Activated naive CD4-positive, alpha-beta T cell (primary cell): ENCODE measurements at regions not wholly inside any gene's neighbourhood (a gene's known extent, or its start where the extent isn't known, plus 50 kb on each side); places are given as distances from the start of the nearest gene placed in this dataset.

Experiments used
- DNase-seq, 4 experiments: peaks; one replicate each; lab custom pipeline; 2025; lab: John Stamatoyannopoulos, UW

GRCh38 chrY:15510288-15510687 lies 986.0 kb downstream of the NLGN4Y start:
- DNase-seq, result no peak

DNA sequence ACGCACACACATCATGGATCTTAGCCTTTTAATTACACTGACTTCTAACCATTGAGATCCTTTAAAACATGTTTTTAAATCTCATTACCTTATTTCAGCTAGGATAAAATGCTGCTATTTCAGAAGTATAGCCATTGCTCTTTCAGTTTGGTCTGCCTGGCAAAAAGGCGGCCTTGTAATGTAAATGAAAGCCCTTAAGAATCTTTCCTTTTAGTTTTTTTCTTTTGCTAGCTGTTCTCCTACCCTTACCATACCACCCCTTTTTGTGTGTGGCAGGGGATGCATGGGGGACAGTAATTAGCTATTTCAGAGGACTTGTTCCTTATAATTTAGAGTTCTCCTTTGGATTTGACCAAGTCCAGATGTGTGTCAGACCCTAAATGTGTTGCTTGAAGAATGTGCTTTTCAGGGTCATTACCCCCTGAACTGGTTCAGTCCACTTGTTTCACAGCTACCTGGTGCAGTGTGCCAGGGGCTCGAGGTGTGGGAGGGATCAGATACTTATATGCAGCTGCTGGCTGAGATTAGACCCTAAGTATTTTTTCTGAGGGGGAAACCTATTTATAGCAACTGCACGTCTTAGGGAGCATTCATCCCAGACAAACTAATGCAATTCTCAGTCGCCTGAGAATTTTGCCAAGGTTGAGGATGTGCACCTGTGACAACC lies 986.8 kb downstream of the NLGN4Y start:
- DNase-seq, result no peak

- no peak for DNase-seq
Observed at GRCh38 chrY:15535131-15535530, 1010.8 kb downstream of the NLGN4Y start.

GRCh38 chrY:15535784-15536511 lies 1011.6 kb downstream of the NLGN4Y start:
- DNase-seq, result no peak

- DNase-seq, result no peak
Observed at GRCh38 chrY:15540516-15540915, 1016.2 kb downstream of the NLGN4Y start.

DNA sequence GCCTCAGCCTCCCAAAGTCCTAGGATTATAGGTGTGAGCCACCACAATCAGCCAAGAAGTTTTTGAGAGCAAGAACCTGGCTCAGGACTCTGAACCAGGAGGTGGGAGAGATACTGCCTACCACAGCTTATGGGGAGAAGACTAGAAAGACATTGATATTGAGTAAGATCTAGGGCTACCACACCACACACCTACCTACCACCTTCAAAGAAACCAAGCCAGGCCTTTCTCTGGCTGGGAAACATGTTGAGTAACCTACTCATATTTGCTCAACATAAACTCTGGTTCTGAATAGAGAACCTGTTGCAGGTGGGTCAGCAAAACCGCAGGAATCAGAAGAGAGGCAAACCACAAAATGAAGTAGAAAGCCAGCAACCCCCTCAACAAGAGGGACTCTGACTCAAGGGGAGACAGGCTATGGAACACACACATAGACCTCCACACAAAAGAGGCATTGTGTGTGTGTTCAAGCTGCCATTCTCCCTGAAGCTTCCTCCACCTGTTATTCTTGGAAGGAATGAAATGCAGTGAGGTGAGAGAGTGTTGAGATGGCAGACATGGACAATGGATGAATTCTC lies 1021.9 kb downstream of the NLGN4Y start:
- DNase-seq, result no peak

GRCh38 chrY:15552074-15552473 lies 1027.7 kb downstream of the NLGN4Y start:
- DNase-seq, result no peak

GRCh38 chrY:15554991-15555390 lies 1030.7 kb downstream of the NLGN4Y start:
- no peak for DNase-seq

GRCh38 chrY:15559169-15559568 lies 1034.8 kb downstream of the NLGN4Y start:
- DNase-seq, result no peak

DNA sequence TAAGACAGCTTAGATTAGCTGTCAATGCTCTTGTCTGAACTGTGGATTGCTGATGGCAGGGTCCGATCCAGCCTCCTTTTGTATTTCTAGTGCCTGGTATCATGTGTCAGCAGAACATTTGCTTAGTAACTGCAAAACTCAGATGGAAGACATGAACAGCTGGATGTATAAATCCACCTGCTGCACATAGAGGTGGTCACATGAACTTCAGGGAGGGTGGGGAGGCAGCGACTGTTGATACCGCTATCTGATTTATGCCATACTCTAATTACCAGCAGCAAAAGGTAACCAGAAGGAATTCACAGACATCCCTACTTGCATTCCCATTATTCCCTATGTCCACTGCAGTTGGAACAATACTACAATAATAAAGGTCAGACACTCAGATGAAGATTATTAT lies 1036.5 kb downstream of the NLGN4Y start:
- no peak for DNase-seq

DNA sequence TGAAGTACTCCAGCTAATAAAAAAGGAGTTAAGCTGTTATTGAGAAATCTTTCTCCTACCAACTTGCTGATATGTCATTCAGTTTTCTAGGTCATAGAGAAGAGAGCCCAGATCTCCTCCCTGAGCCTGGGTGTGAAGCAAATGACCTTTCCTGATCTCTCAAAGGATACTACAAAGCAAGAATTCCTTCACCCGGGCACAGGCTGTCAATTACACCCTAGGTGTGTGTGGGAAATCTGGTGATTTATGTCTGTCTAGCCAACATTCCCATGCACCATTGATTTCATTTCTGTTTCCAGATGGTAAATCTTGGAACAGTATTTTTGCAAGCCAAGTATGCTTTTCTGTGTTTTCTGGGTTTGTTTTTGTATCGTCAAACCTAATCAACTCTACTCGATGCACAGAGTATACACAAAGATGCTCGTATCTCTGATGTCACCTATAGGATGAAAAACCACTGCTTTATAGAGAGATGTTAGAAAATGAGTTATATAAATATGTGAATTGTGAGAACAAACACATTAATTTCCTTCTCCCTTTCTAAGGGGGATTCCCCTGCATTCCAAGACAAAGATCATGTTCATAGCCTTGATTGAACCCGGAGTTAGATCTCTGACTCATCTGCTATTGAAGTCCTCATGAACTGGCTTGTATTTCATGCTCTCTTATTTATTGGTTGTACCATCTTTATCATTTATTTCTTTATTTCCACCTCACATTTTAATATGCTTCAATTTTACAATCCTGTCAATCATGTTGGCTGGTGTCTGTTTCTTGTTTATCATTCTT lies 1037.4 kb downstream of the NLGN4Y start:
- DNase-seq, result no peak

GRCh38 chrY:15577886-15578285 lies 1053.6 kb downstream of the NLGN4Y start:
- no peak for DNase-seq

DNA sequence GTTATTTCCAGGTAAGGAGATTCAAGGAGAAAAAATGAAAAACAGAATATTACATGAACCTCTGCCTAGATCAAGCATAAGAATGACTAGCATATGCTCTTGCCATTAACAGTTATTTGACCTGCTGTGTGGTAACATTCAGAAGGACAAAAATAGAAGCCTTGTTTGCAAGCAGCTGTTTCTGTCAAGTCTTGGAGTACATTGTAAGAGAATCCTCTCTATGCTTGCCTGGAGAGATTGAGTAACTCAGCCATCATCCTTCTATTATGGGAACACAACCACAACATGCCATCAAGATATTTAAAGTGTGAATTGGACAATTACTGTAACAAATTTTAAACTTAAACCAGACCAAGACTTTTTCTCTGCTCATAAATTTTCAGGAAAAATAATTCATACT lies 1054.4 kb downstream of the NLGN4Y start:
- no peak for DNase-seq

DNA sequence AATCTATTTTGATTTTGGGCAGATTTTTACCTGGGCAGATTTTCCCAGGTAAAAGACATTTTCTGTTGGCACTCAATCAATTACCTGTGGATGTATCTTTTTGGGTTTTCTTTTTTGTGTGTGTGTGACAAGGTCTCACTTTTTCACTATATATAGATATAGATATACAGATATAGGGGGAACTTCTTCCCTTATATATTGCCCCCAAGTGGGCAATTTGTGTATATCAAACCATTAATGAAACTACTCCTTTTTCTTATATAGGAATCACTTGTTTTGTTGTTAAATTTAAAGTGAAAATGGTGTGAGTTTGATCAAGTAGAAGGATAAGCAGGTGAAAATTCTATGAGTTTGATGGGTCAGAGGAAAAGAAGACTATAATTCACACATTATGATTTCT lies 1054.9 kb downstream of the NLGN4Y start:
- no peak for DNase-seq

GRCh38 chrY:15583111-15583510 lies 1058.8 kb downstream of the NLGN4Y start:
- no peak for DNase-seq

GRCh38 chrY:15592957-15593356 lies 1068.6 kb downstream of the NLGN4Y start:
- no peak for DNase-seq

DNA sequence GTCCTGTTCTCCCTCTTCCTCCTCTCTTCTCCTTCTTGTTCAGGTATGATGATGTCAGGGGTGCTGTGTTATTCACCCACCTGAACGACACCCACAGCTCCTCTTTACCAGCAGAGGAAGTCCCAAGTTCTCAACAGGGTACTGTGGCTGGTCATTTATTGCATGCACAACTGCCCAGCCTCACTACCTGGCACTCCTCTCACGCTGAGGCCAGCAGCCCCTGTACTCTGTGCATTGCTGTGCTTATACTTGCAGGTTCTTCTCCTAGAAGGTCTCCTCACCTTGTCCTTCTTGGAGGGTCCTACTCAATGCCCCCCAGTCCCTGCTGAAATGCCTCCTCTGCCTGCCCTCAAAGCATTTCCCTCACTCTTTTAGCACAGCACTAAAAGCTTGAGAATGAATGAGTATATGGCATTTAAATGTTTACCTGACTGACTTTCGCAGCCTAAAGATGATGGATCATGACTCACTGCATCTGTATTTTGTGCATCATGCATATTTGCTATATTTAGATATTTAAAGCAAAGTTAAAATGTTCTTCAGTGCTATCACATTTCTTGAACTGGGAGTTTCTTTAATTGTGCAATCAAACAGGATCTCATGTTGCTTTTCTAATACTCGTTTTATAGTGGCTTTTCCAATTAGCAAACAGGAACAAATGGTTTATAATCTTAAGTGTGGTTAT lies 1069.3 kb downstream of the NLGN4Y start:
- no peak for DNase-seq

DNA sequence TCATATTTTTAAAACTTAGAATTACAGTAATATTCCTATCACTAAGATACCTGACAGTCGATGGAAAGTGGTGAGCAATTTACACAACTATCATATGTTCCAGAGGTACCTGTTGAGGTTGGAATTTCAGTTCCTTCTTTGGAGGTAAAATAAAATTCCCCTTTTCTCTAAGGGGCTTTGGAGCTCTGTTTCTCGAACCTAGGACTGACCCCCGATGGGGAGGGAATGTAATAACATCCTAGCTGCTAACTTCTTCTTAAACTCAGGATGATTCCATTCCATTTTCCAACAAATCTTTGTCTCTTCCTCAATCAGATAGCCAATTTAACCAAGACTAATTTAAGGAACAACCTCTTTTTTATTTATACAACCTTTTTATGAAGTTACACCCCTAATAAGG lies 1069.8 kb downstream of the NLGN4Y start:
- DNase-seq, result no peak

DNA sequence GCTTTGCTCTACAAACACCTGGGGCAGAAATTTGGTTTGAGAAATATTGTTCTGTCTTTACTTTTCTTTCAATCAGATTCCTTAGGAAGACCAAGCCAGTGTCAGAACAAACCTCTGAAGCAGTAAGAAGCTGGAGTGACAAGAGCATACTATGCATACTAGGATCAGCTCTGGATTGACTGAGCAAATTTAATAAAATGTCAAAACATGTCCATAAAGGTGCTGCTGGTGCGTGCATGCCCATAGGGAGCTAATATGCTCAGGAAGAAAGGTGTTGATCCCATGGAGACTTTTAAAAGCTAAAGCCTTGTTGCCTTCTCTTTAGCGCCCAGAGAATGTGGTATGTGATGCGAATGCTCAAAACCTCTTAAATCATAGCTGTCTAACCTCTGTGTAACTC lies 1076.2 kb downstream of the NLGN4Y start:
- DNase-seq, result no peak

DNA sequence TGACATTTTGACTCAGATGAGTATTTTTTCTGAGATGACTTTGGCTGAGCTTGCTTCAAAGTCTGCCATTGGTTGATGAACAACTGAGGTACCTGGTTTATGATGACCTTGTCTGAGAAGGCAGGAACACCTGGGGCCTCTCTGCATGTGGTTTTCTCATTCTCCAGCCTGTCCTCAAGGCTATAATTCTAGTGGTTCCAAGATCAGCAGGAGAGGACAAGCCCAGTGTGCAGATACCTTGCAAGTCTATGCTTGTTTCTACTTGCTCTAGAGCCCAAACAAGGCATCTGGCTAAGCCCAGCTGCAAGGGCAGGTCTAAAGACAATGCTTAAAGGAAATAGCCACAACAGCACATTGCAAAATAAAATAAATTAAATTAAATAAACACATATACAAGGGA lies 1100.0 kb downstream of the NLGN4Y start:
- no peak for DNase-seq

DNA sequence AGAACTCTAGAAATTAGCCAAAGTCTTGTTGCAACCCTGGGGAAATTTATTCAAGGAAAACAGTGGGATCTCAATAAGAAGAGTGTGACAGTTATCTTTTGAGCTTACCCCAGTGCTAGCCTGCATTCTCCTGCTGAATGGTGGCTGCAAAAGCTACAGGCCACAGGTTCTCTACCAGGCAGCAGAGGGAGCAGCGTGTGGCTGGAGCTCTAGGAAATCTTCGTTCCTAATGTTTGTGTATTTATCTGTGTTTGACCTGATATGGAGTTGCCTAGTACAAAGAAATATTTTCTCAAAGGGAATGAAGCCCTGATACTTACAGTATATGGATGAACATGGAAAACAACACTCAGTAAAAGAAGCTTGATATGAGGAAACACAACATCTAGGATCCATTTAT lies 1100.6 kb downstream of the NLGN4Y start:
- DNase-seq, result no peak

DNA sequence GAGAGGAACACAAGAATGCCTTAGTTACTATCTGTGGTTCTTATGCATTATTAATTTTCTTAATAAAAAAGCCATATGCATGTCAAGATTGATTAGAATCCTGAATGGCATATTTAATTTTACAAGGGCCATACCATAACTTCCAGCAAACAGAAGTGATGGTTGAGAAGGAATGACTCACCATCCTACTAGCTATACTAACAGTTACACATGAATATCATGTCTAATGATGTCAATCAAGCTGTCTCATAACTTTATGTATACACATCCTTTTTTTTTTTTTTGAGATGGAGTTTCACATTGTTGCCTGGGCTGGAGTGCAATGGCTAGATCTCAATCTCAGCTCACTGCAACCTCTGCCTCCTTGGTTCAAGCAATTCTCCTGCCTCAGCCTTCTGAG lies 1123.9 kb downstream of the NLGN4Y start:
- no peak for DNase-seq
